Neural cell (in vitro differentiated cells): ENCODE measurements at regions not wholly inside any gene's neighbourhood (a gene's known extent, or its start where the extent isn't known, plus 50 kb on each side); places are given as distances from the start of the nearest gene placed in this dataset.

Experiments
- H2AFZ ChIP-seq: fragments of 200-600, 300-800 bp; sonication (generic), shearing (Covaris generic); 2 replicates; pipeline ENCODE4 v1.6.0; 2014; ENCODE audit warnings: low read depth, mild to moderate bottlenecking, antibody characterized with exemption, low read length, moderate library complexity
- H3F3A ChIP-seq: fragments of 200-600 bp; shearing (Covaris generic); 2 replicates; pipeline ENCODE4 v1.6.1; 2016; ENCODE audit warnings: mild to moderate bottlenecking, moderate library complexity, mixed read lengths, antibody characterized with exemption, low read length; ENCODE audit not compliant: insufficient read depth, poor library complexity, severe bottlenecking
- H3K27ac ChIP-seq: fragments of 200-600, 300-800 bp; sonication (generic), shearing (Covaris generic); 2 replicates; pipeline ENCODE4 v1.5.1; 2014; ENCODE audit warnings: mild to moderate bottlenecking, low read length, moderate library complexity
- H3K27me3 ChIP-seq: fragments of 300-800, 200-600 bp; sonication (generic), shearing (Covaris generic); 2 replicates; pipeline ENCODE4 v1.6.0; 2014; ENCODE audit warnings: mild to moderate bottlenecking, low read depth, low read length, moderate library complexity; ENCODE audit not compliant: insufficient read depth
- H3K36me3 ChIP-seq: fragments of 300-800, 200-600 bp; sonication (generic), shearing (Covaris generic); 2 replicates; pipeline ENCODE4 v1.5.1; 2014; ENCODE audit warnings: mild to moderate bottlenecking, antibody characterized with exemption, low read length, moderate library complexity; ENCODE audit not compliant: insufficient read depth
- H3K4me2 ChIP-seq: fragments of 300-800, 200-600 bp; sonication (generic), shearing (Covaris generic); 2 replicates; pipeline ENCODE4 v1.6.0; 2014; ENCODE audit warnings: mild to moderate bottlenecking, low read length
- H3K4me3 ChIP-seq: fragments of 300-800, 200-600 bp; sonication (generic), shearing (Covaris generic); 2 replicates; pipeline ENCODE4 v1.5.1; 2014; ENCODE audit warnings: mild to moderate bottlenecking, low read length, moderate library complexity
- H3K79me2 ChIP-seq: fragments of 200-600 bp; shearing (Covaris generic); replicated peaks from 2 replicates; pipeline ENCODE4 v1.6.0; 2014; ENCODE audit warnings: mild to moderate bottlenecking, low read length, moderate library complexity; ENCODE audit not compliant: insufficient read depth
- H3K9ac ChIP-seq: fragments of 300-800, 200-600 bp; sonication (generic), shearing (Covaris generic); 2 replicates; pipeline ENCODE4 v1.6.1; 2016; ENCODE audit warnings: mild to moderate bottlenecking, low read length, mixed read lengths
- H3K9me2 ChIP-seq: fragments of 200-600 bp; shearing (Covaris generic); 2 replicates; pipeline ENCODE4 v1.6.1; 2016; ENCODE audit warnings: mild to moderate bottlenecking, low read length, mixed read lengths; ENCODE audit not compliant: insufficient read depth
- H3K9me3 ChIP-seq: fragments of 200-600, 300-800 bp; sonication (generic), shearing (Covaris generic); 2 replicates; pipeline ENCODE4 v1.6.1; 2016; ENCODE audit warnings: mild to moderate bottlenecking, mixed run types, low read length, moderate library complexity, mixed read lengths
- H4K20me1 ChIP-seq: fragments of 200-600 bp; shearing (Covaris generic); 2 replicates; pipeline ENCODE4 v1.6.1; 2016; ENCODE audit warnings: mild to moderate bottlenecking, mixed run types; ENCODE audit not compliant: insufficient read depth
- CTCF ChIP-seq: fragments of 450-650 bp; IDR thresholded peaks from 2 replicates; pipeline ENCODE4 v1.5.1; 2014; ENCODE audit warnings: antibody characterized with exemption, mild to moderate bottlenecking, moderate library complexity; ENCODE audit not compliant: poor library complexity, severe bottlenecking
- EP300 ChIP-seq: fragments of 450-650 bp; conservative IDR thresholded peaks from 2 replicates; pipeline ENCODE4 v1.6.1; 2014; ENCODE audit warnings: antibody characterized with exemption, mild to moderate bottlenecking, moderate library complexity; ENCODE audit not compliant: poor library complexity, severe bottlenecking
- EZH2 ChIP-seq: fragments of 200-600, 300-800 bp; shearing (Covaris generic), sonication (generic); IDR thresholded peaks from 2 replicates; pipeline ENCODE4 v1.6.1; 2014; ENCODE audit warnings: antibody characterized with exemption, low read length, borderline replicate concordance, mild to moderate bottlenecking; ENCODE audit not compliant: insufficient read depth, poor library complexity, severe bottlenecking
- MXI1 ChIP-seq: fragments of 450-650 bp; conservative IDR thresholded peaks from 2 replicates; pipeline ENCODE4 v1.6.1; 2014; ENCODE audit warnings: antibody characterized with exemption, mild to moderate bottlenecking; ENCODE audit not compliant: poor library complexity, severe bottlenecking
- POLR2AphosphoS5 ChIP-seq: IDR thresholded peaks from 2 replicates; pipeline ENCODE4 v1.6.1; 2012
- RAD21 ChIP-seq: fragments of 450-650 bp; conservative IDR thresholded peaks from 2 replicates; pipeline ENCODE4 v1.6.1; 2014; ENCODE audit warnings: antibody characterized with exemption, mild to moderate bottlenecking, moderate library complexity
- REST ChIP-seq: IDR thresholded peaks from 2 replicates; pipeline ENCODE4 v1.6.1; 2012; ENCODE audit warnings: borderline replicate concordance
- SMC3 ChIP-seq: fragments of 450-650 bp; conservative IDR thresholded peaks from 2 replicates; pipeline ENCODE4 v1.6.1; 2014; ENCODE audit warnings: antibody characterized with exemption, mild to moderate bottlenecking, moderate library complexity; ENCODE audit not compliant: poor library complexity
- TAF1 ChIP-seq: IDR thresholded peaks from 2 replicates; pipeline ENCODE4 v1.6.1; 2012; ENCODE audit warnings: low read depth

- TF ChIP-seq CTCF, result no peak
- TF ChIP-seq POLR2AphosphoS5, result no peak
- TF ChIP-seq TAF1, result no peak
- no peak for TF ChIP-seq EZH2
- TF ChIP-seq EP300, result no peak
- no peak for TF ChIP-seq SMC3
- no peak for TF ChIP-seq REST
- no peak for TF ChIP-seq RAD21
- TF ChIP-seq MXI1, result no peak
- Histone ChIP-seq H3K79me2 (no peaks in the 10 kb centered on the region), H4K20me1 (no peaks in the 10 kb centered on the region), H3K36me3 (no peaks in the 10 kb centered on the region), H3F3A (no peaks in the 10 kb centered on the region), H3K27me3 (no peaks in the 10 kb centered on the region), H3K4me2 (no peak overlapping the region), H3K4me3 (no peak overlapping the region), H3K9me2 (no peaks in the 10 kb centered on the region), H3K27ac (no peak overlapping the region), H2AFZ (no peak overlapping the region), H3K9ac (no peak overlapping the region), H3K9me3 (no peaks in the 10 kb centered on the region)
Observed at GRCh38 chr2:198339116-198339515, 534.7 kb downstream of the PLCL1 start.

DNA sequence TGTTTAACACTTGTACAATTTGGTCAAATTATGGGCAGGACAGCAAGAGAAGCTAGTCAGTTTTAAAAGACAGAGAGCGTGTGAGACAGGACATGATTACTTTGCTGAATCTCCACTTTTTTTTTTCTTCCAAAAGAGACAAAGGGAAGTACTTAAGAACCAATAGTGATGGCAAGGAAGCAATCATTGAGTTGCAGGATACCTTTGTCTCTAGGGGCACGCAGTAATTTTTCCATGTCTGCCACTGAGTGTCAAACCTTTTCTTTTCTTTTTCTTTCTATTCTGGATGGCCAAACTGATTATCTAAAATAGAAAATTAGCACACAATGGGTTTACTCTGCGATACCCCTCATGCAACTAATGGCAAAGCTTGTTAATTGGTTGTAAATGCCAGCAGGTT lies 533.0 kb downstream of the PLCL1 start:
- no peaks in the 10 kb centered on the region for H3K9me2 ChIP-seq
- H3K4me3 ChIP-seq, result no peak overlapping the region
- H3K27ac ChIP-seq, result no peak overlapping the region
- H3K36me3 ChIP-seq, result no peaks in the 10 kb centered on the region
- H3K9ac ChIP-seq, result no peak overlapping the region
- TF ChIP-seq REST (no peak), EZH2 (no peak), CTCF (no peak), MXI1 (no peak), EP300 (no peak), RAD21 (no peak), SMC3 (no peak), POLR2AphosphoS5 (no peak), TAF1 (no peak)
- no peaks in the 10 kb centered on the region for H3K79me2 ChIP-seq
- H3K9me3 ChIP-seq, result no peaks in the 10 kb centered on the region
- H3F3A ChIP-seq, result no peaks in the 10 kb centered on the region
- no peaks in the 10 kb centered on the region for H4K20me1 ChIP-seq
- no peak overlapping the region for H3K4me2 ChIP-seq
- H3K27me3 ChIP-seq, result no peaks in the 10 kb centered on the region
- no peak overlapping the region for H2AFZ ChIP-seq
